ENCODE measurements at regions not wholly inside any gene's neighbourhood (a gene's known extent, or its start where the extent isn't known, plus 50 kb on each side); places are given as distances from the start of the nearest gene placed in this dataset.
A peak's percentile ranks its signal among the peaks of the same experiment; 100 is the strongest.

GRCh38 chr7:51772190-51772589 is 455.6 kb upstream of the COBL start:
- Mint-ChIP-seq H3K27ac (peak overlapping the region; percentile 12), H3K4me1 (peaks cover 24% of the 10 kb centered on the region), H3K36me3 (no peaks in the 10 kb centered on the region), H3K9me3 (no peaks in the 10 kb centered on the region), H3K4me3 (no peak overlapping the region), H3K27me3 (ENCODE audit: insufficient read depth, low read depth) (peaks cover 3% of the 10 kb centered on the region)
- Histone ChIP-seq H3K4me1 (peaks cover 11% of the 10 kb centered on the region), H3K4me3 (no peak overlapping the region), H3K79me2 (ENCODE audit: low read depth) (no peaks in the 10 kb centered on the region), H3K27ac (no peak overlapping the region), H2AFZ (replicated peaks) (no peak overlapping the region), H3K9me3 (ENCODE audit: low read depth) (no peaks in the 10 kb centered on the region), H3K9ac (no peak overlapping the region), H3K36me3 (no peaks in the 10 kb centered on the region), H3K27me3 (no peaks in the 10 kb centered on the region), H3K4me2 (no peak overlapping the region), H4K20me1 (ENCODE audit: low read depth) (no peaks in the 10 kb centered on the region), H3F3A (ENCODE audit: low read depth) (no peaks in the 10 kb centered on the region)
- no peak for TF ChIP-seq EZH2 (IDR thresholded peaks at IDR 0.05)
- no peak for TF ChIP-seq EZH2phosphoT487 (IDR thresholded peaks at IDR 0.05)
- TF ChIP-seq, protein P1, sequence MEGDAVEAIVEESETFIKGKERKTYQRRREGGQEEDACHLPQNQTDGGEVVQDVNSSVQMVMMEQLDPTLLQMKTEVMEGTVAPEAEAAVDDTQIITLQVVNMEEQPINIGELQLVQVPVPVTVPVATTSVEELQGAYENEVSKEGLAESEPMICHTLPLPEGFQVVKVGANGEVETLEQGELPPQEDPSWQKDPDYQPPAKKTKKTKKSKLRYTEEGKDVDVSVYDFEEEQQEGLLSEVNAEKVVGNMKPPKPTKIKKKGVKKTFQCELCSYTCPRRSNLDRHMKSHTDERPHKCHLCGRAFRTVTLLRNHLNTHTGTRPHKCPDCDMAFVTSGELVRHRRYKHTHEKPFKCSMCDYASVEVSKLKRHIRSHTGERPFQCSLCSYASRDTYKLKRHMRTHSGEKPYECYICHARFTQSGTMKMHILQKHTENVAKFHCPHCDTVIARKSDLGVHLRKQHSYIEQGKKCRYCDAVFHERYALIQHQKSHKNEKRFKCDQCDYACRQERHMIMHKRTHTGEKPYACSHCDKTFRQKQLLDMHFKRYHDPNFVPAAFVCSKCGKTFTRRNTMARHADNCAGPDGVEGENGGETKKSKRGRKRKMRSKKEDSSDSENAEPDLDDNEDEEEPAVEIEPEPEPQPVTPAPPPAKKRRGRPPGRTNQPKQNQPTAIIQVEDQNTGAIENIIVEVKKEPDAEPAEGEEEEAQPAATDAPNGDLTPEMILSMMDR (IDR thresholded peaks at IDR 0.05) = no peak
- DNase-seq (ENCODE audit: low spot score) = no peak

GRCh38 chr7:51764976-51765375 is 448.4 kb upstream of the COBL start:
- H3K9ac ChIP-seq = no peak overlapping the region
- H2AFZ ChIP-seq (replicated peaks) = no peak overlapping the region
- Mint-ChIP-seq H3K4me3 (no peak overlapping the region), H3K27ac (no peak overlapping the region), H3K4me1 (peaks cover 2% of the 10 kb centered on the region), H3K27me3 (ENCODE audit: insufficient read depth, low read depth) (peaks cover 4% of the 10 kb centered on the region), H3K36me3 (no peaks in the 10 kb centered on the region), H3K9me3 (no peaks in the 10 kb centered on the region)
- H3K79me2 ChIP-seq (ENCODE audit: low read depth) = no peaks in the 10 kb centered on the region
- H3K36me3 ChIP-seq = no peaks in the 10 kb centered on the region
- H3K27ac ChIP-seq = no peak overlapping the region
- H3K27me3 ChIP-seq = no peaks in the 10 kb centered on the region
- H3K9me3 ChIP-seq (ENCODE audit: low read depth) = no peaks in the 10 kb centered on the region
- H3K4me2 ChIP-seq = no peak overlapping the region
- H3K4me1 ChIP-seq = no peaks in the 10 kb centered on the region
- DNase-seq (ENCODE audit: low spot score) = no peak
- H3F3A ChIP-seq (ENCODE audit: low read depth) = no peaks in the 10 kb centered on the region
- TF ChIP-seq EZH2phosphoT487 (IDR thresholded peaks at IDR 0.05) (no peak), EZH2 (IDR thresholded peaks at IDR 0.05) (no peak)
- TF ChIP-seq, protein P1 (IDR thresholded peaks at IDR 0.05) = no peak
- no peak overlapping the region for H3K4me3 ChIP-seq
- H4K20me1 ChIP-seq (ENCODE audit: low read depth) = no peaks in the 10 kb centered on the region

GRCh38 chr7:51759985-51760384 is 443.4 kb upstream of the COBL start:
- no peaks in the 10 kb centered on the region for H3K36me3 Mint-ChIP-seq
- no peaks in the 10 kb centered on the region for H3K9me3 Mint-ChIP-seq
- DNase-seq (ENCODE audit: low spot score) = no peak

More at GRCh38 chr7:51759985-51760384, 443.4 kb upstream of the COBL start:
- Histone ChIP-seq H3K27ac (no peak overlapping the region), H3K36me3 (no peaks in the 10 kb centered on the region), H3F3A (ENCODE audit: low read depth) (no peaks in the 10 kb centered on the region), H3K9ac (no peak overlapping the region), H3K4me1 (no peaks in the 10 kb centered on the region), H2AFZ (replicated peaks) (no peak overlapping the region), H3K27me3 (no peaks in the 10 kb centered on the region), H4K20me1 (ENCODE audit: low read depth) (no peaks in the 10 kb centered on the region), H3K4me3 (no peak overlapping the region), H3K4me2 (no peak overlapping the region), H3K9me3 (ENCODE audit: low read depth) (no peaks in the 10 kb centered on the region), H3K79me2 (ENCODE audit: low read depth) (no peaks in the 10 kb centered on the region)
- Mint-ChIP-seq H3K27me3 (ENCODE audit: insufficient read depth, low read depth) (peaks cover 3% of the 10 kb centered on the region), H3K4me3 (no peak overlapping the region), H3K4me1 (no peaks in the 10 kb centered on the region), H3K27ac (no peak overlapping the region)
- TF ChIP-seq, protein P1 (IDR thresholded peaks at IDR 0.05) = no peak
- TF ChIP-seq EZH2phosphoT487 (IDR thresholded peaks at IDR 0.05) (no peak), EZH2 (IDR thresholded peaks at IDR 0.05) (no peak)

All from neural progenitor cell (in vitro differentiated cells).